Endometrial microvascular endothelial cells (primary cell): ENCODE measurements at regions not wholly inside any gene's neighbourhood (a gene's known extent, or its start where the extent isn't known, plus 50 kb on each side); places are given as distances from the start of the nearest gene placed in this dataset.
"Not testable (repeated sequence)": the region's sequence is repeated elsewhere in the genome, so short reads cannot be mapped to it uniquely, and the experiment has no call there.

Experiments
- in situ Hi-C: cut with HindIII; loops from 2 replicates; pipeline ENCODE4 v1.10.0; 2017; ENCODE audit warnings: low sequenced_read_pairs, low pct_unique_long_range_greater_than_20kb; ENCODE audit errors: inconsistent ontology term

DNA sequence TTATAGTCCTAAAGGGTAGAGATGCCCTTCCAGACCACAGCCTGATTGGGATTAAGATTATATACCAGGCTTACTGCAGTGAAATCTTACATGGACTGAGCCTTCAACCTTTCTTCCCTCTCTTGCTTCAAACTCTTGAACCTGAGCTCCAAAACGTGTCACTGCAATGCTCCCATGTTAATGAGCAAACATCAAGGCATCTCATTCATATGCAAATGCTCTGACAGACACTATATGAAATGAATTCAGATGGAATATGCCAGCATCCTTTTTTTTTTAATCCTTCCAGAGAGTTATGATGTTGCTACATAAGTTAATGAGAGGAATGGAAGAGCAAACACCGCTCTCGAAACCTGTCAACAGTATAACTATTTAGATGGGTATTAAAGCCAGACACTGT, 611.9 kb upstream of the CDH11 start:
- in situ Hi-C loops = no loop called here

DNA sequence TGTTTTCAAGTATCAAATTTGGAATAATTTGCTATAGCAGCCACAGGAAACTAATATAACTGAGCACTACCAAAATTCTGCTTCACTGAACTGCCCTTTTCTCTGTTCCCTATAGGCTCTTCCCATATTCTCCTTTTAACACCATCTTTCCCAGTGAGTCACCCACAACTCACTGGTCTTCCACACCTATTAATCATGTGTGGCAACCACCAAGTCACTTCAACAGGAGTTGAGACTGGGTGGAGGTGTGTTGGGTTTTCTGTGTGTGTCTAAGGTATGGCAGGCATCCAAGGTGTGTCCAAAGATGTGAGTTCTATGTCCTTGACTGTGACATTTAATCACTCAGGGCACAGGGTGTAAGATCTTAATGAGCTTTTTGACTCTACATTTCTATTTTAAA, 610.0 kb upstream of the CDH11 start:
- in situ Hi-C loops = no loop called here

DNA sequence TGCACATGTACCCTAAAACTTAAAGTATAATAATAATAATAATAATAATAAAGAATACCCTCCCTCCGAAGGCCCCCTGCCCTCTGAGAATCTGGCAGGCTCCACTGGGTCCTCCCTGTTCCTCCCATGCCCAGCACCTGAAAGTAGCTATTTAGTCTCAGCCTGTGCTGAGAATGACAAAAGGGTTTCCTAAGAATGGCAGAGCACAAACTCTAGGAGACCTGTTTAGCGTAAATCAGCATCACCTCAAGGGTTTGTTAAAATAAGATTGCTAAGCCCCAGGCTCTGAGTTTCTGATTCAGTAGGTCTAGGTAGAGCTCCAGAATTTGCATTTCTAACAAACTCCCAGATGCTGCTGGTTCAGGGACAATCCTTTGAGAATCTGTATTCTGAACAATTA, 606.8 kb upstream of the CDH11 start:
- in situ Hi-C loops = no loop called here

DNA sequence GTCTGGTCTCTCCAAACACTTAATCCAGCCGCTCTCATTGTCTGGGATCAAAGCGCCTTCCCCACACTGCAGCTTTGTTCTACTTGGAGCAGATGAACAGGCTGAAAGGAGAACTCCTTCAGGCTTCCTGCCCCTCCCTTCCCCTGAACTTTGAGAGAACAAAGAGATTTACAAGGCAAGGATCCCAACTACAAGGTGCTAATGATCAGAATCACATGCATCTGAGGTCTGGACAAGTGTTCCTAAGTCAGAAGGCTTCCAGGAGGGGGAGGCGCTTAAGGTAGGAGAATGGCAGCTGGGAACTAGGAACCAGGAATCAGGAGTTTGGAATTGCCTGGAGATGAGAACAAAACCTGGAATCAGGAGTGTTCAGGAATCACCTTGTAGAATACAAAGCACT, 606.3 kb upstream of the CDH11 start:
- in situ Hi-C loops = no loop called here

DNA sequence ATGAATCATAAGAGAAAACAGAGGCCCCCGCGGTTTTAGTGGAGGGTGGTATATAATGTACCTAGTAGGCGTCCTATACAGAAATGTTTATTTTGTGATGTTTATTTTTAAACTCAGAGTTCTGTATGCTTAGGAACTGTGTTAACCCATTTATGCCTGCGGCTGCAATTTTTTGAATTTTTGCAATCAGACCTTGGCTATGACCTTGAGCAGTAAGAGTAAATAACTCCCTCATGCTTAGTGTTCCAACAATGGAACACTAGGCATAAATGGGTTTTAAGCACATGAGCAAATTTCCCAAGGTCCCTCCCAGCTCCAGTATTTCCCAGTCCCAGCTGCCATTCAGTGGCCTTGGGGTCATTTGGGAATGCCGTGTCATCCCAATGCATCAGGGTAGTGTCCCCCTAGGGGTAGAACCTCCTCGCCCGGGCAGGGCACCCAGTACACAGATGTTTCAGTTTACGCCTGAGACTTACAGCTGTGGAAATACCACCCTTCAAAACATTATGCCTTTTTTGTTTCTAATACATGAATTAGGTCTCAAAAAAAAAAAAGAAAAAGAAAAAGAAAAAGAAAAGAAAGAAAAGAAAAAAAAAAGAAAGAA, 605.8 kb upstream of the CDH11 start:
- in situ Hi-C loops = no loop called here

DNA sequence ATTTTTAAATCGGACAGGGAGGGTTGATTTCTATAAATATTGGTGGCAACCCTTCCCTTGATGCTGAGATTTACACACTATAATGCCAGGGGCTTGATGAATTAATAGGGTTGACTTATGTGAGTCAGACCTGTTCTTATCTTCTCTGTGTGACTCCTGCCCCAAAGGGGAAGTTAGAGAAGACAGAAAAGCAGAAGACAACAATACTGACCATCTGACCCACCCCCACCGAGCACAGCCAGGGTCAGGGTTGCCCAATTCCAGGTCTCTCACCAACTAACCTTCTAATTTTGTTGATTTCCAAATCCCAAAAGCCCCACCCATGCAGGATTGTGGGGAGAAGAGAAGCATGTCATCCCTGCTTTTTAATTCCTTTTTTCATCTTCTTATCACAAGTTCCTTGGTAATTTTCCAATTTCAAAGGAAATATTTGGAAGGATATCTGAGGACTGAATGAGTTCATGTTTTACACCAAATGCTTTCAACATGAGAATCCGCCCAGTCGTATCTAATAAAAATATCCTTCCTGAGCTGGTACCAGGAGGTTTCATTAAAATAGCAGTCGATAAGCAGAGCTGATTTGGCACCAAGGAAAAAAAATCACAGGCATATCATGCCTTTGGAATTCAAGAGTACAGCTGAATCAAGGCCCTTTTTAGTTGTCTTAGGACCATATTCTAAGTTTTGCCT, 603.4 kb upstream of the CDH11 start:
- in situ Hi-C loops = no loop called here

DNA sequence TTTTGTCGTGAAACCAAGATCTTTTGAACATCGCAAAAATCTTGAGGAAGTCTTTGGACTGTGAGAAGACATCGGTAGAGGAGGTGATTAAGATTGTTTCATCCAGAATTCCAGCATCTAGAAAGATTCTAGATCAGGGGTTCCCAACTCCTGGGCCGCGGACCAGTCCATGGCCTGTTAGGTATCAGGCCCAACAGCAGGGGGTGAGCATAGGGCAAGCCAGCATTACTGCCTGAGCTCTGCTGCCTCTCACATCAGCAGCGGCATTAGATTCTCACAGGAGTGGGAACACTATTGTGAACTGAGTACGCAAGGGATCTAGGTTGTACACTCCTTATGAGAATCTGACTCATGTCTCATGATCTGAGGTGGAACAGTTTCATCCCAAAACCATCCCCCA, 600.6 kb upstream of the CDH11 start:
- in situ Hi-C loops = no loop called here

DNA sequence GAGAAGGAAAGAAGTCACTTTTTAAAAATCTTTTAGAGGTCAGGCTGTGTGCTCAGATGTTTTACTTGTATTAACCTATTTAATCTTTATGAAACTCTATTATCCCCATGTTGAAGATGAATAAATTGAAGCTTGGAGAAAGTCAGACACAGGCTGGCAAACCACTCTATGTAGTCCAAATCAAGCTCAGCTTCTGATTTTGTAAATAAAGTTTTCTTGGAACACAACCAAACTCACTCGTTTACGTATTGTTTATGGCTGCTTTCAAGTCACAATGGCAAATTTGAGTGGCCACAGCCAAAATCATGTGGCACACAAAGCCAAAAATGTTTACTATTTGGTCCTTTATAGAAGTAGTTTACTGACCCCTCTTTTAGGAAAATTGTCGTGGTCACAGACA, 596.0 kb upstream of the CDH11 start:
- in situ Hi-C loops = no loop called here

DNA sequence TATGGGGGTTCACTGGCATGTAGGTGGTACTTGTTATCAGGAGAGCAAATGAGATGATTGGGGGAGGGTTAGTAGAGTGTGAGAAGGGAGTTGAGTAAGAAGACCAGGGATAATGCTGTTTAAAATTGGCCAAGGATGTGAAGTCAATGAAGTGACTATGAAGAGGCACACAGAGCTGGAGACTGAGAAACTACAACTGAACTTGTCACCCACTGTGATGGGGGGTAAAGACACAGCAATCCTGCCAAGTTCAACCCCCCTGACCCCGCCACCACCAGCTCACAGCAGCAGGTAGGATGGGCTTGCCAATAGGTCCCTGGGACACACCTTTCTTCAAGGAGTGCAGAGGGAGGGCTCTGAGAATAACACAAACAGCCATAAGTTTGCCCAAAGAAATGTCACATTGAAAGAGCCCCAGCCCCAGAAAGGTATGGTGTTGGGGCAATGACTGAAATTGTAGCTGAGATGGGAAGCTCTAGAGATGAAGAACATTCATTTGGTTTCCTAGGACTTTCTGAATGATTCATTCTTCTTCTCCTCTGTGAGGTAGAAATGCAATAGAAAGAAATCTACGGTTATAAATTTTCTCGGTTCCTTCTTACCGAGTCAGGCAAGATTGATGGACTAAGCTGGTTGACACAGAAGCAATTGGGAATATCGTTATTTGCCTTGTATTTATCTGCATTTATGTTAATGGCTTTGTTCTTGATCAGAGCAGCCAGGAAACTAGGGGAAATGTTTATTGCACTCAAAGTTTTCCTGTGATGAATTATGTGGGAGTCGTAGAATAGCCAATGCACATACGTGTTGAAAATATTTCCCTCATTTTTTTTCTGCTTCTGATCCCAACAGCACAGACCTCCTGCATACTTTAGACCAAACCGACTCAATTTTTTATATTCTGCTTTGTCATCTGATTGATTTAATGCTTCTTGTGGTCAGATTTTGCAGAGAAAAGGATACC, 595.2 kb upstream of the CDH11 start:
- in situ Hi-C loops = no loop called here

DNA sequence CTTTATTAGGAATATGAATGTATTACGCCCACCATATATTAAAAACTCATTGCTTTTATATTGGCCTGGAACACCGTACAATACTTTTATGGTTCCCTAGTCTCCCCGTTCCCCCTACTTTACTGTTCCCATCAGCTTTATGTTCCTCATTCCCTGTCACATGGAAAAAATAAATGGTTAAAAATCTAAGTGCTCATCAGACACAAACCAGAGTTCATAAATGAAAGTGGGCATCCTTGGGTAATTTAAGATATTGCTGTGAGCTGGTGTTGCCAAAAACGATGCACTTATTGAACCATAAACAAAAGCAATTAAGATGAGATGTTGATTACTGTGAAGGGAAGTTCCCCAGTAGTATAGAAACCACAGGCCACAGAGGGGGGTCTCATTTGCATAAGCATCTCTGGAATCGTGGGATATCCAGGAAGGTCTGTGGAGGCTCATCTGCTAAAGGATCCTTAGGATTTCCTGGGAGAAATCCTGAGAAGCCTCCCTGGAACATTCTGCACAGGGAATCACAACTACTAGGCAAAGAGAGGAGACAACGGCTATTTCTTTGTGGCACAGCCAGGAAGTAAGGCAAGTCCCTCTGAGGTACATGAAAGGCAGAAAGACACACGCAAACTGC, 591.4 kb upstream of the CDH11 start:
- in situ Hi-C loops = no loop called here

DNA sequence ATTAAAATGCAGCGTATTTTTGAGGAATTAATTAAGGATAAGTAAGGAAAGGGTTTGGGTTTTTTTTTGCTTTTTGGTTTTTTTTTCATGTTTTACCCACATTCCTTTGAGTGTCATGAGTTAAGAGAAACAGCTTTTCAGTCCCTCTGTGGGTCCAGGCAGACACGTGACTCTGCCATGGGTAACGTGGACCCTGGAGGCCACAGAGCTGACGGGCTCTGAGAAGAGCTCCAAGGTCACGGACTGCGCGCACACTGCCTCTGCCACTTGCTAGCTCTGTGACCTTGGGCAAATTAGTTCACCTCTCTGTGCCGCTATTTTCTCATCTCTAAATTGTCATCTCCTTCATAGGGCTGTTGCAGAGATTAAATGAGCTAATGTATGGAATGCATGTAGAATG, 588.2 kb upstream of the CDH11 start:
- in situ Hi-C loops = no loop called here

DNA sequence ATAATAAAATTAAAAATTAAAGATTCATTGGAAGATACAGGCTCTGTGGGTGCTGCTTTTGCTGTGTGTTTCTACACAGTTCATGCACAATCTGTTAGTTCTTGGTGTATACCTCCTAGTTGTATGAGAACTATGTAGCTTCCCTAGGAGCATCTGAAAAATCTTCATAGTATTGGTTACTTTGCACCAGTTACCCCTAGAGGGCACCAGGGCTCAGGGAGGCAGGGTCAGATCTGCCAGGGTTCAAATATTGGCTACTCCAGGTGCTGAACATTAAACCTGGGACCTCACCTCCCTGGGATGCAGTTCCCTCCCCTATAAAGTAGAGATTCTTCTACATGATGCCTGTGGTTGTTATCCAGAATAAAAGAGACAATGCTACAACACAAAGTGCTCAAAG, 583.0 kb upstream of the CDH11 start:
- in situ Hi-C loops = no loop called here

DNA sequence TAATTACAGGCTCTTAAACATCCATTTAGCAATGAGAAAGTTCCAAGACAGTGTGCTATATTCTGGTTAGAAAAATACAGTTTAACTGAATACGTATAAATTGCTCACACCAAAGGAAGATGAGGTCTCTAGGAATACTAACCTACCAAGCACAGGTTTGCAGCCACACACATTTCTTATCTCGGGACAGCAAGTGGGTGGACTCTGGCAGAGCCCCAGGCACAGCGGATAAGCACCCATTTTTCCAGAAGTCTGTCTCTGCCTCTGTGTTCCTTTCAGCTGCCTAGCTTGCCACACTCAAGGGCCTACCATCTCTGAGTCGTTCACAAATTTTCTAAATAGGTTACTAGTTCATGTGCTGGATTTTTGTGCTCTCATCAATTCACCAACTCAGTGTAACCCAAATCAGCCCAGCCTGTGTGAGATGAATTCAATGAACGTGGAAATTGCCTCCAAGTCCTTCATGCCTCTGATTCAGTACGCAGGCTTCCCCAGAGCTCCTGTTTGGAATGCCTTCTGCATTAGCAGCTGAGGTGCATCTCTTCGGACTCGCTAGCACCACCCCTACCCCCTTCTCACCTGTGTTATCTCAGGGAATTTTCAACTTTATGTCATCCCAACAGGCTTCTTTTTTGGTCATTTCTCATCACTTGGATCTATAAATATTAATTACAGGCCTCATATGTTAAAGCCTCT, 581.0 kb upstream of the CDH11 start:
- in situ Hi-C loops = no loop called here

DNA sequence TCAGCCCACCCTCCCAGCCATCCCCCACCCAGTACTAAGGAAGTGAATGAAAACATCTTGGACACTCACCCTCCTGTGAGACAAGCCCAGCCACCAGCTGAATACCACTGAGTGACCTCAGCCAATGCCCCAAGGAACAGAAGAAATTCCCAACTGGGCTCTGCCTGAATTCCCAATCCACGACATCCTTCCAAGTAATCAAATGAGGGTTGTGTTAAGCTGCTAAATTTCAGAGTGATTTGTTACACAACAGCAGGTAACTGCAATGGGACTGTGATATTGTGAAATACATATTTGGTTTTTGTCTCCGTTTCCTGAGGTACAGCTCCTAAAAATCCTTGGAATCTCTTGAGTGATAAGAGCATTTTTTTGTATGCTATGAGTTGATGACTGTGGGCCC, 578.7 kb upstream of the CDH11 start:
- in situ Hi-C loops = no loop called here

DNA sequence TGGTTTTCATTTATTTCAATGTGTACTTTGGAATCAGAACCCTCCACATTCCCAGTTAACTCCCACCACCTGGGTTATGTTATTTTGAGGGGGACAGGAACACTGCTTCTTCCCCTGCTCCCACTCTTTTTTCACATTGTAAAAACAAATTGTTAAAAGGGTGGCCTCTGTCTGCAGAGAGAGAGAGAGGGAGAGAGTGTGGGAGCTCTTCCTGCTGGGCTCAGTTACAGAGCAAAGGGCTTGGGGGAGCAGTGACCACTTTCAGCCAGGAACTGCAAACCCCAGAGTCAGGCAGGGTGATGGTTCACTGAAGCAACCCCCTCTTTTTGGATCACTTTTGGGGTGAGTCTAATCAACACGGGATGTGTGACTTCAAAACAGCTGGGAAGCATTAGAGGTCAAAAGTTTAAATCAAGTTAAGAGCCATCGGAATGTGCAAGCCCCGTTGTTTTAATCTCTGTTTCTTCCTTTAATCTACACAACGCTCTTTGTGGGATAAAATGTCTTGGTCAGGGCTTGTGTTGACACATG, 577.0 kb upstream of the CDH11 start:
- in situ Hi-C loops = no loop called here

DNA sequence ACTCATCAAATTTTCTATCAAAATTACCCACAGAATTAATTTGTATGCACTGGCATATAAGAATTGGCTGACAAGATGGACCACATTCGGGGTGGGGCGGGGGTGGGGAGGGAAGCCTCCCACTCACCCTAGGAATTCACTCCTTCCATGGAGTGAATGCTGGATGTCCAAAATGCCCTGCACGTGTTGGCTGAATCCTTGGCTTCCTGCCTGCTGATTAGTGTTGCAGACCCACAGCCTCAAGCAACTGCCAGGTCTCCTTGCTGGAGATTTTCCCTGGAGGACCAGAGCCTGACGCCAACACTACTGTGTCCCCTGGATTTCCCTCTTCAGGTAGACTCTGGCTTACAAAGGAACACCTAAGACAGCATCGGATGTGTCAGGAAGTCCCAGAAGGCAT, 575.7 kb upstream of the CDH11 start:
- in situ Hi-C loops = no loop called here

DNA sequence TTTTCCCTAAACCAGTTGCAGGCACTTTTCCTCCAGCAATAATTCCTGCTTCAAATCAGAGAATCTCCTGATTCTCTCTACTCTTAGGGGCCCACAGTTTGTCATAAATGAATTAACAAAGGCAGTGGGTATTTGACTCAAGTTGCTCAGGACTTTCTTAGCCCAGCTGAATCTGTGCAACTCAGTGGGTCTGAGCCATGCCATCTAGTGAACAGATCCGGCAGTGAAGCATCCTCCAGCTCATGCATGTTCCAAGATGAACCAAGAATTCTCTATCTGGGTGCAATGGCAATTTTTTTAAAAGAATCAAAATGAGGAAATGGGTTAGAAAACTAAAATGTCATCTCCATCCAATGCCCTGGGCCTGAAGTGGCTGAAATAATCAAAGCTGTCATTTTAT, 575.2 kb upstream of the CDH11 start:
- in situ Hi-C loops = no loop called here

DNA sequence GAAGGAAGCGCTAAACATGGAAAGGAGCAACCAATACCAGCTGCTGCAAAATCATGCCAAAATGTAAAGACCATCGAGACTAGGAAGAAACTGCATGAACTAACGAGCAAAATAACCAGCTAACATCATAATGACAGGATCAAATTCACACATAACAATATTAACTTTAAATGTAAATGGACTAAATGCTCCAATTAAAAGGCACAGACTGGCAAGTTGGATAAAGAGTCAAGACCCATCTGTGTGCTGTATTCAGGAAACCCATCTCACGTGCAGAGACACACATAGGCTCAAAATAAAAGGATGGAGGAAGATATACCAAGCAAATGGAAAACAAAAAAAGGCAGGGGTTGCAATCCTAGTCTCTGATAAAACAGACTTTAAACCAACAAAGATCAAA, 570.0 kb upstream of the CDH11 start:
- in situ Hi-C loops = not testable (repeated sequence)

DNA sequence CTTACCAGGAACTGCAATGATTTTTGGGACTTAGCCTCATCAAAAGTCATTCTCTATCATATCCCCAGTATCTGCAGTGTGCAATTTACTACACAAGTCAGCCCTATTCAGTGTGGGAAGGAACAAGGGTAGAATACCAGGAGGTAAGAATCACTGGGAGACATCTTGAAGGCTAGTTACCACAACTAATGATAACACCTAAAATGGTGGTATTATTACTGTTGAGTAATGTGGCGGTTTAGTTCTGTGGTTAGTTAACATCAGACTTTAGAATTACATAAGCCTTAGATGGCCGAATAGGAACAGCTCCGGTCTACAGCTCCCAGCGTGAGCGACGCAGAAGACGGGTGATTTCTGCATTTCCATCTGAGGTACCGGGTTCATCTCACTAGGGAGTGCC, 567.9 kb upstream of the CDH11 start:
- in situ Hi-C loops = no loop called here
